Activated CD4-positive, alpha-beta T cell treated with anti-CD3 and anti-CD28 coated beads for 36 hours (primary cell): ENCODE measurements at regions not wholly inside any gene's neighbourhood (a gene's known extent, or its start where the extent isn't known, plus 50 kb on each side); places are given as distances from the start of the nearest gene placed in this dataset.

ENCODE experiments used
- ATAC-seq: fragments of 200-7000 bp; cut with Tn5 transposase; one replicate; pipeline ENCODE4 v1.10.0; 2021; ENCODE audit warnings: mild to moderate bottlenecking, moderate library complexity
- CTCF ChIA-PET: fragments of 350-600 bp; sonication (Branson Sonifier 250); formaldehyde crosslinking; loops from one replicate; lab custom pipeline; 2021; ENCODE audit warnings: antibody characterized with exemption; lab: Charles Lee
- POLR2A ChIA-PET: fragments of 350-600 bp; sonication (Branson Sonifier 250); formaldehyde crosslinking; loops from one replicate; lab custom pipeline; 2021; ENCODE audit warnings: antibody characterized with exemption, inconsistent platforms; lab: Charles Lee
- DNase-seq: peaks from one replicate; pipeline ENCODE4 v3.0.0-alpha.2; 2020
- H3K27ac Mint-ChIP-seq: one replicate; pipeline ENCODE4 v1.8.0; 2021; ENCODE audit warnings: mixed read lengths
- H3K27me3 Mint-ChIP-seq: one replicate; pipeline ENCODE4 v1.8.0; 2021; ENCODE audit warnings: mixed read lengths
- H3K36me3 Mint-ChIP-seq: one replicate; pipeline ENCODE4 v1.8.0; 2021; ENCODE audit warnings: low read depth, mixed read lengths
- H3K4me1 Mint-ChIP-seq: one replicate; pipeline ENCODE4 v1.8.0; 2021; ENCODE audit warnings: mixed read lengths
- H3K4me3 Mint-ChIP-seq: one replicate; pipeline ENCODE4 v1.8.0; 2021; ENCODE audit warnings: mild to moderate bottlenecking, moderate library complexity, mixed read lengths
- H3K9me3 Mint-ChIP-seq: one replicate; pipeline ENCODE4 v1.8.0; 2021; ENCODE audit warnings: low read depth, mixed read lengths
- intact Hi-C, 2 experiments: fragments of 100-400 bp; cut with DNase I in 1 of 2; cut with micrococcal nuclease in 1 of 2; formaldehyde crosslinking; loops; one replicate each; pipeline versions ENCODE4 v1.14.2 to v1.15.1; 2022 to 2024; cut with DNase I, micrococcal nuclease

DNA sequence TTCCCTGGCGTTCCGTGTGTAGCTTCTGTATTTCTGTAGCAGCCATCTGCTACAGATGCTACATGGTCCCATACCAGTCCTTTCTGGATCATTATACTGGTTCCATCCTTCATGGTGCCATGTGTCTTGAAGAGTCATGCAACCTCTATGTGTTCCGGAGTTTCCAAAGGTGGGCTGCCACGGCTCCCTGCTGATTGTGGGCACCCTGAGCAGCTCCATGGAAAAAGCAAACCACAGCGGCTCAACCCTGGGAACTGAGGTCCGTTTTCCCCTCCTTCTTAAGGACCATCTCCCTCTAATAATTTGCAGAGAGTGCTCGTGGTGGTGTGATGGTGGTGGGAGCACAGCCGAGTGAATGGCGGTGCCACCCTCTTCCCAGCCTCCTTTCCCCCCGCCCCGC, 600.4 kb downstream of the CCDC171 start:
- intact Hi-C loops = loop anchor here in 1 of 2 experiments (2.0 to 5.0 kb wide), 2 partner anchors 20 to 91 kb away; no protein-coding TSS in a partner anchor
- Mint-ChIP-seq H3K36me3 (no peaks in the 10 kb centered on the region), H3K4me3 (no peak overlapping the region), H3K9me3 (peaks cover 3% of the 10 kb centered on the region), H3K27me3 (peaks cover 8% of the 10 kb centered on the region), H3K27ac (no peak overlapping the region), H3K4me1 (peaks cover 10% of the 10 kb centered on the region)
- CTCF ChIA-PET = interaction anchor here (0.5 to 0.6 kb wide), 2 partner anchors 175 to 280 kb away, joined by 3 read pairs; no protein-coding TSS in a partner anchor
- no peak for ATAC-seq
- DNase-seq = no peak
- POLR2A ChIA-PET = no interaction called here

DNA sequence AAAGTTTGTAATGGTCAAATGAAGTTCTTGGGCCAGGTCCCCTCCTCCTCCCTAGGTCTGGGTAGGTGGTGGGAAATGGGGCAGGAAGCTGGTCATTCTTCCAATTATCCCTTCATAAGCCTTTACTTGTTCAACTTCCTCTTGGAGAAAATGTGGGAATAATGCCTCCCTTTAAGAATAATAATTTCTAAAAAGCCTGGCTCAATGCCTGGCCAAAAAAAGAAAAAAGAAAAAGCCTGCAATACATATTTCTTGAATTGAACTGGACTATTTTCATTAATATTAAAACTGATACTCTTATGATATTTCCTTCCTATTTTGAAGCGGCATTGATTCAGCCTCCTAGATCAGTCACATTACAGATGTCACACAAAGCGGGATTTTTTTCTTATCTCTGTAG, 600.9 kb downstream of the CCDC171 start:
- Mint-ChIP-seq H3K27ac (no peak overlapping the region), H3K36me3 (no peaks in the 10 kb centered on the region), H3K27me3 (peaks cover 8% of the 10 kb centered on the region), H3K4me1 (peaks cover 10% of the 10 kb centered on the region), H3K9me3 (peaks cover 3% of the 10 kb centered on the region), H3K4me3 (no peak overlapping the region)
- intact Hi-C loops = loop anchor here in 1 of 2 experiments (2.0 to 5.0 kb wide), 2 partner anchors 21 to 91 kb away; no protein-coding TSS in a partner anchor
- no peak for DNase-seq
- ATAC-seq = no peak
- CTCF ChIA-PET = interaction anchor here (0.6 kb wide), 1 partner anchor 174 kb away, joined by 3 read pairs; no protein-coding TSS in a partner anchor
- POLR2A ChIA-PET = no interaction called here

DNA sequence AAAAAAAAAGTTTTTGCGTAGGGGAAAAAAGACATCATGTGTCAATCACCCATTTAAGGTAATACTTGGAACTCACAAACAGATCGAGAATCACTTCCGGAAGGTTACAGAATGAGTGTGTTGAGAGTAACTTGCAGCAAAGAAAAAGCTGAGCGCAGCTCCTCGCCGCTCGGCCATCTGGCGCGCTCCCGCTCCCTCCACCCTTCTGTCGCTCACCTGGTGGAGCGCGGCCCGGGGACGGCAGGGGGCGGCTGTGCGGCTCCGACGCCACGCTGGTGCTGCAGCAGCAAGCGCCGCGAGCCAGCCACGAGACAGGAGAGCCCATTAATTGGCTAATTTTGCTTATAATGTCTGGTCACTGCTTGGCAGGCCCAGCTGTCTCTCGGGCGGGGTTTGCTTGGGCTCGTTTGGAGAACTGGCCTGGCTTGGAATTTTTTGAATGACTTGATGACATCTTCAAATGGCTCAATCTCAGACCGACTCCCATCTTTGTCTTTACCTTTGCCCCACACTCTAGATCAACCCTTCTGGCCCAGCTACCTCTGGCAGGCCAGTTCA, 601.8 kb downstream of the CCDC171 start:
- CTCF ChIA-PET = no interaction called here
- intact Hi-C loops = loop anchor here in 1 of 2 experiments (5.0 kb wide), 1 partner anchor 92 kb away; no protein-coding TSS in a partner anchor
- ATAC-seq = peak; percentile 99
- Mint-ChIP-seq H3K4me3 (peak overlapping the region; percentile 40), H3K36me3 (no peaks in the 10 kb centered on the region), H3K4me1 (peaks cover 10% of the 10 kb centered on the region), H3K27me3 (peaks cover 8% of the 10 kb centered on the region), H3K9me3 (no peaks in the 10 kb centered on the region), H3K27ac (peak overlapping the region; percentile 55)
- DNase-seq = peak; percentile 78
- POLR2A ChIA-PET = interaction anchor here (0.9 kb wide), 1 partner anchor 12 kb away, joined by 7 read pairs; no protein-coding TSS in a partner anchor

DNA sequence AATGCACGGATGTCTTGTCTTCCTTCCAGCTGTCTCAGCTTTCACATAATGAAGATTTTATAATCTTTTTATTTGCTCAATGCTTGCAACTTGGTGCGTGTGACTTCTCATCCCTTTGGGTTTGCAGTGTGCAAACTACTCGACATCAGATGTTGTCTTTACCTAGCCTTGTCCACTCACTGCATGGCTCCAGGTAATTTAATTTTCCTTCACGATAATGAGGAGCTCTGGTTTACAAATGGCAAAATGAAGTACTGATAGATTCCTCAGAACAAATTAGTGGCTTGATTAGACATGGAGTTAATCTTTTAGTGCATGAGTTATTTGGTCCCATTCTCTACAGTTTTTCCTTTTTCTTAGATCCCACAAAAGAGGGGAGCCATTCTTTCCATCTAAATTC, 603.0 kb downstream of the CCDC171 start:
- Mint-ChIP-seq H3K4me1 (peaks cover 10% of the 10 kb centered on the region), H3K27me3 (peaks cover 10% of the 10 kb centered on the region), H3K36me3 (no peaks in the 10 kb centered on the region), H3K4me3 (no peak overlapping the region), H3K9me3 (no peaks in the 10 kb centered on the region), H3K27ac (no peak overlapping the region)
- POLR2A ChIA-PET = no interaction called here
- DNase-seq (no peak), ATAC-seq (no peak)
- CTCF ChIA-PET = interaction anchor here (0.6 to 0.9 kb wide), 2 partner anchors 56 to 116 kb away, joined by 3 read pairs; no protein-coding TSS in a partner anchor
- intact Hi-C loops = no loop called here

DNA sequence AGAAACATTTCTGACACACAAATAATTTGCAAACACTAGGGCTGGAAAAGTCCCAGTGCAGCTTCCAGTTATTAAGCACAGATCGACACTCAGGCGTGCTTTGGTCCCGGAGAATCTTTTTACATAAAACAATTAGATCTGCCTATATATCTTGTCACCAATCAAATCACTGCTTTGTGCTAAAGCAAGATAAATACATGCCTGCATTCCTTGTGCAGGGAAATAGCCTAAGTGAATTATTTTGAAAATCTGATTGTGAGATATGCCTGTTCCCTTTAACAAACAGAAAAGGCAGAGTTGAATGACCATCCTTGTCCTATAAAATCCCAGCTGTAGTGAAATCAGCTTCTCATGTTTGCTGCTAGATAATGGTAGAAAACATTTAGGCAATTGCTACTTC, 604.4 kb downstream of the CCDC171 start:
- intact Hi-C loops = no loop called here
- Mint-ChIP-seq H3K4me3 (no peak overlapping the region), H3K4me1 (peaks cover 10% of the 10 kb centered on the region), H3K27ac (no peak overlapping the region), H3K9me3 (no peaks in the 10 kb centered on the region), H3K36me3 (no peaks in the 10 kb centered on the region), H3K27me3 (peaks cover 7% of the 10 kb centered on the region)
- ATAC-seq (no peak), DNase-seq (no peak)
- POLR2A ChIA-PET = no interaction called here
- CTCF ChIA-PET = interaction anchor here (0.6 kb wide), 1 partner anchor 243 kb away, joined by 4 read pairs; no protein-coding TSS in a partner anchor

DNA sequence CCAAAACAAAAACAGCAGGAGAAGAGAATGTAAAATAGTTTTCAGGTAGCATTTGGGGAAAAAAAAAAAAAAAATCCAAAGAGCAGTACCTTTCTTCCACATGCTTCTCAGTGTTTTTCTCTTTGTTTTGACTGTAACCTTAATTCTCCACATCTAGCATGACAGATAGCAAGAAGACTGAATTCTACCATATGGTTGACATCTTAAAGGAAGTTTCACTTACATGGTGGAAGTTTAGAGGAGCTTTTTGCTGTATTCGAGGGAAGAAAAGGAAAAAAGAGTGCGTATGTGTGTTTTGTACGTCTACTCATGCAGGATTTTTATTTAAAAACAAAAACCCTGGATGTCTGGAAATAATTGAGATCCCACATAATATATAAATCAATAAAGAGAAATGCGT, 604.8 kb downstream of the CCDC171 start:
- no peak overlapping the region for H3K27ac Mint-ChIP-seq
- no peak overlapping the region for H3K4me3 Mint-ChIP-seq
- H3K36me3 Mint-ChIP-seq = no peaks in the 10 kb centered on the region
- H3K9me3 Mint-ChIP-seq = no peaks in the 10 kb centered on the region
- peaks cover 7% of the 10 kb centered on the region for H3K27me3 Mint-ChIP-seq
- ChIA-PET POLR2A (no interaction called here), CTCF (interaction anchor here (0.6 kb wide), 1 partner anchor 243 kb away, joined by 4 read pairs; no protein-coding TSS in a partner anchor)
- DNase-seq = no peak
- ATAC-seq = no peak
- intact Hi-C loops = no loop called here
- peaks cover 10% of the 10 kb centered on the region for H3K4me1 Mint-ChIP-seq

DNA sequence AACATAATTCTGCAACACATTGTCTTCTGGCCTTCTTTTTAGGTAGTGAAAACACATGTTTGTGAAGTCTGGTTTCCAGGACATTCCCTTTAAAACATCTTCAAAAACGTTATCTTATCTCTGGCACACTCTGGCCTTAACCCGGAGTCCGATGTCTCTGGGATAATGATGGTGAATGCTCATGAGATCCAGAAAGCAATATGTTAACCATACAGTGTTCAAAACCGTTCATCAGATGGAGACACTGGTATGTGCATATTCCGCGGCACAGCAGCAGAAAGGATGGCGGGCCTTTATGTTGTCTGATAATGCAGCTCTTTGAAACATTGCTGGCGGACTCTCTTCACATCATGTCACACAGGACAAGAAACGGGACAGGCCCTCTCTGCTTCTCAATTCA, 605.2 kb downstream of the CCDC171 start:
- Mint-ChIP-seq H3K27me3 (peaks cover 7% of the 10 kb centered on the region), H3K9me3 (peaks cover under 1% of the 10 kb centered on the region), H3K4me3 (no peak overlapping the region), H3K36me3 (no peaks in the 10 kb centered on the region), H3K27ac (no peak overlapping the region), H3K4me1 (peaks cover 10% of the 10 kb centered on the region)
- DNase-seq (no peak), ATAC-seq (no peak)
- POLR2A ChIA-PET = no interaction called here
- CTCF ChIA-PET = no interaction called here
- intact Hi-C loops = no loop called here

DNA sequence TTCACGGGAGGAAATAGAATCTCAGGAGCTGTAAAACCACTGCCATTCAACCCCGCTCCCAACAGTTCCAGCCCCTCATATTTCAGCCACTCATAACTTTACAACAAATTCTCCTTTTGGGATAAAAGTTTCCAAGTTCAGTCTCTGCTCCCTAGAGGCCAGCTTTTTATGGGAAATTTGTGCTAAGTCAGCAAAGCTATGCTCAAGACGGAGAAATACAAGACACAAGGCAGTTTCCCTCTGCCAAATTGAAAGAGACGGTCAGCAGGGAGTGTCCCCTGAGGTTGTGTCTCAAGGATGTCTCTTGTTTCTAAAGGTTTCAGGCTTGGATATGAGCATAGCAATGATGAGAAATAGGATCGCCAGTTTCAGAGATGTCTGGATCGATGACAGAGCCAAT, 608.6 kb downstream of the CCDC171 start:
- ChIA-PET POLR2A (no interaction called here), CTCF (interaction anchor here (0.7 to 1.2 kb wide), 2 partner anchors 9 to 14 kb away, joined by 3 to 4 read pairs; no protein-coding TSS in a partner anchor)
- Mint-ChIP-seq H3K36me3 (no peaks in the 10 kb centered on the region), H3K4me3 (no peak overlapping the region), H3K4me1 (no peaks in the 10 kb centered on the region), H3K27ac (no peak overlapping the region), H3K9me3 (peaks cover 2% of the 10 kb centered on the region), H3K27me3 (peaks cover 2% of the 10 kb centered on the region)
- DNase-seq = no peak
- intact Hi-C loops = no loop called here
- ATAC-seq = no peak

DNA sequence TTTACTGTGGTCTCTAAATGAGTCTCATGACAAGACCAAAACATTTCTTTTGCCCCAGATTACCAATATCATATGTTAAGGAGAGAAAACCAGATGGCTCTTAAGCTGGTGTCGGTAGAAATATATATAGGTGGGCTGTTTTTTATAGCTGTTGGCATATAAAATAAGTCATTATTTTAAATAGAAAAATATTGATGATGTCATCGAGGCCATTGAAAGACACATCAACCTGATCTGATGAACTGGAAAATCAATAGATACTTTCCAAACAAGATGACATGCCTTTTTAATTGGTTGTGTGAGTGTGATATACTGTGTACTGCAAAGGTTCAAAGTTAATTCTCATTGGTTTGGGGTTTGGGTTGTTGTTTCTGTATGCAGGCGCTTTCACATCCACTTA, 617.3 kb downstream of the CCDC171 start:
- CTCF ChIA-PET = no interaction called here
- H3K27ac Mint-ChIP-seq = no peak overlapping the region
- no peaks in the 10 kb centered on the region for H3K4me1 Mint-ChIP-seq
- no peak for DNase-seq
- H3K9me3 Mint-ChIP-seq = no peaks in the 10 kb centered on the region
- H3K36me3 Mint-ChIP-seq = no peaks in the 10 kb centered on the region
- no peak for ATAC-seq
- intact Hi-C loops = no loop called here
- no peaks in the 10 kb centered on the region for H3K27me3 Mint-ChIP-seq
- POLR2A ChIA-PET = interaction anchor here (0.6 kb wide), 1 partner anchor 388 kb away, joined by 3 read pairs; no protein-coding TSS in a partner anchor
- no peak overlapping the region for H3K4me3 Mint-ChIP-seq

DNA sequence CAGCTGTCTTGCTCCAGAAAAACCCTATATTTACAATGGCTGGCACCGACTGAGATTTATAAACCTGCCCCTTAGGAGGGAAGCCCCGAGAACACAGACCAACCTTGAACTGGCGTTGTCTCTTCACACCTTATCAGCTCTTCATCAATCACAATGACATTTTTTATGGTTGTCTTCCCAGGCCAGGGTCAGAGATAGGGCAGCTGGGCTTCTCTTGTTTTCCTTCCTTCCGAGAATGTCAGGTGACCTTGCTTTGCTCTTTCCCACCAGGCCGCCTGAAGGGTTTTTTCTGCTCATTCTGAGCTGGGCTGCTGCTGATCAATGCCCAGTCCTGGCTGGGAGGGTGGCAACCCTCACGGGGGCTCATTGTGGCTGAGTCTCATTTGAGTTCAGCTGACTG, 619.1 kb downstream of the CCDC171 start:
- H3K27me3 Mint-ChIP-seq = no peaks in the 10 kb centered on the region
- no peak overlapping the region for H3K27ac Mint-ChIP-seq
- ChIA-PET POLR2A (no interaction called here), CTCF (no interaction called here)
- no peak overlapping the region for H3K4me3 Mint-ChIP-seq
- no peak for DNase-seq
- no peaks in the 10 kb centered on the region for H3K9me3 Mint-ChIP-seq
- no peaks in the 10 kb centered on the region for H3K36me3 Mint-ChIP-seq
- H3K4me1 Mint-ChIP-seq = no peaks in the 10 kb centered on the region
- no peak for ATAC-seq
- intact Hi-C loops = no loop called here

DNA sequence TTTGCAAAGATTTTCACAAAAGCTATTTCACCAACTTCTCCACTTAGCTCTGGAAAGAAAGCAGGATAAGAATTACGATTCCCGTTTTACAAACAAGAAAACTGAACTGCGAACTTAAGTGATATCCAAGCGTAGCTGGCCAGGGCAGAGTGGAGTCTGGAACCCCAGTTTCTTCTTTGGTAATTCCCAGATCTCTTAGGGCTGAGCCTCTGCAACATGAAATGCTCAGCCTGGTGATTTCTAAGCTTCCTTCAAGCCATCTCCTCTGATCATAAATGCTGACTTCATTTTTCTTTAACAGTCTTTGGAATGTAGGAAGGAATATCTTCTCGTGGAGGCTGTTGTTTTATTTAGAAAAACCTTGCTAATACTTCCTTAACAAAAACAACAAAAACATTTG, 620.0 kb downstream of the CCDC171 start:
- H3K27me3 Mint-ChIP-seq = no peaks in the 10 kb centered on the region
- ChIA-PET CTCF (no interaction called here), POLR2A (no interaction called here)
- no peak overlapping the region for H3K4me3 Mint-ChIP-seq
- no peak overlapping the region for H3K27ac Mint-ChIP-seq
- no peak for DNase-seq
- H3K4me1 Mint-ChIP-seq = no peaks in the 10 kb centered on the region
- intact Hi-C loops = no loop called here
- no peaks in the 10 kb centered on the region for H3K36me3 Mint-ChIP-seq
- ATAC-seq = no peak
- H3K9me3 Mint-ChIP-seq = no peaks in the 10 kb centered on the region

DNA sequence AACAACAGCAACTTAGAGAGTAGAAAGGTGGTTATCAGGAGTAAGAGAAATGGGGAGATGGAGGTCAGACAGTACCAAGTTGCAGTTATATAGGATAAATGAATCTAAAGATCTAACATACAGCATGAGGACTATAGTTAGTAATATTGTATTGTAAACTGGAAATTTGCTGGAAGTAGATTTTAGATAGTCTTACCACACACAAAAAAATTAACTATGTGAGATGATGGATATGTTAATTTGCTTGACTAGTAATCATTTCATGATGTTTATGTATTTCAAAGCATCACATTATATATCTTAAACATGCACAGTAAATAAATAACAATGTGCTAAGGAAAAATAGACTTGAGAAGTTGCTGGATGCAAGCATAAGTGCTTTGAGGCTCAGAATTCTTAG, 622.1 kb downstream of the CCDC171 start:
- H3K4me1 Mint-ChIP-seq = no peaks in the 10 kb centered on the region
- no peak overlapping the region for H3K27ac Mint-ChIP-seq
- H3K36me3 Mint-ChIP-seq = no peaks in the 10 kb centered on the region
- no peak overlapping the region for H3K4me3 Mint-ChIP-seq
- ATAC-seq (no peak), DNase-seq (no peak)
- peaks cover 2% of the 10 kb centered on the region for H3K27me3 Mint-ChIP-seq
- intact Hi-C loops = no loop called here
- ChIA-PET CTCF (no interaction called here), POLR2A (no interaction called here)
- H3K9me3 Mint-ChIP-seq = no peaks in the 10 kb centered on the region
